CD1c-positive myeloid dendritic cell (primary cell): ENCODE measurements at regions not wholly inside any gene's neighbourhood (a gene's known extent, or its start where the extent isn't known, plus 50 kb on each side); places are given as distances from the start of the nearest gene placed in this dataset.
"Not testable (repeated sequence)": the region's sequence is repeated elsewhere in the genome, so short reads cannot be mapped to it uniquely, and the experiment has no call there.

Source experiments
- DNase-seq: peaks from one replicate; pipeline ENCODE4 v3.0.0-alpha.2; 2016; ENCODE audit errors: extremely low spot score

- no peak for DNase-seq
Observed at GRCh38 chr6:48996461-48997119, 466.5 kb downstream of the MMUT start.

- no peak for DNase-seq
Observed at GRCh38 chr6:48994811-48995210, 468.2 kb downstream of the MMUT start.

GRCh38 chr6:48990739-48991138, 472.3 kb downstream of the MMUT start:
- no peak for DNase-seq

GRCh38 chr6:48986845-48987244, 476.2 kb downstream of the MMUT start:
- DNase-seq = no peak

- DNase-seq = no peak
Observed at GRCh38 chr6:48986105-48986504, 476.9 kb downstream of the MMUT start.

GRCh38 chr6:48985025-48985424, 478.0 kb downstream of the MMUT start:
- no peak for DNase-seq

GRCh38 chr6:48983968-48984367, 479.1 kb downstream of the MMUT start:
- not testable (repeated sequence) for DNase-seq

GRCh38 chr6:48983377-48983776, 479.7 kb downstream of the MMUT start:
- DNase-seq = no peak

GRCh38 chr6:48979806-48980205, 483.2 kb downstream of the MMUT start:
- no peak for DNase-seq

- DNase-seq = no peak
Observed at GRCh38 chr6:48979085-48979484, 484.0 kb downstream of the MMUT start.

- no peak for DNase-seq
Observed at GRCh38 chr6:48978016-48978415, 485.0 kb downstream of the MMUT start.

- no peak for DNase-seq
Observed at GRCh38 chr6:48977573-48977972, 485.5 kb downstream of the MMUT start.

- no peak for DNase-seq
Observed at GRCh38 chr6:48973491-48973890, 489.6 kb downstream of the MMUT start.

GRCh38 chr6:48961781-48962415, 501.2 kb downstream of the MMUT start:
- DNase-seq = no peak

GRCh38 chr6:48959251-48960060, 503.6 kb downstream of the MMUT start:
- no peak for DNase-seq

- DNase-seq = no peak
Observed at GRCh38 chr6:48957781-48958180, 505.3 kb downstream of the MMUT start.

GRCh38 chr6:48951917-48952316, 511.1 kb downstream of the MMUT start:
- DNase-seq = no peak

GRCh38 chr6:48944276-48944675, 518.8 kb downstream of the MMUT start:
- DNase-seq = peak; percentile 24

- no peak for DNase-seq
Observed at GRCh38 chr6:48933136-48933535, 529.9 kb downstream of the MMUT start.

- no peak for DNase-seq
Observed at GRCh38 chr6:48928937-48929336, 534.1 kb downstream of the MMUT start.

GRCh38 chr6:48922837-48923236, 540.2 kb downstream of the MMUT start:
- DNase-seq = no peak

- no peak for DNase-seq
Observed at GRCh38 chr6:48919555-48919954, 543.5 kb downstream of the MMUT start.

GRCh38 chr6:48917233-48917632, 545.8 kb downstream of the MMUT start:
- DNase-seq = no peak
